Peyer's patch (tissue), 4 donors: ENCODE measurements at regions not wholly inside any gene's neighbourhood (a gene's known extent, or its start where the extent isn't known, plus 50 kb on each side); places are given as distances from the start of the nearest gene placed in this dataset.
A peak's percentile ranks its signal among the peaks of the same experiment; 100 is the strongest.

Experiments
- DNase-seq, 3 donors: peaks; one replicate each; pipeline ENCODE4 v3.0.0-alpha.2; 2017 to 2019
- H3K27ac ChIP-seq, 4 donors: fragments of 200-600 bp; sonication (generic); one replicate each; pipeline ENCODE4 v1.5.1; 2016 to 2019
- H3K27me3 ChIP-seq, 2 donors: fragments of 200-600 bp; sonication (generic); one replicate each; pipeline ENCODE4 v1.5.1; 2019
- H3K36me3 ChIP-seq, 3 donors: fragments of 200-600 bp; sonication (generic); one replicate each; pipeline ENCODE4 v1.5.1; 2016 to 2019
- H3K4me1 ChIP-seq, 4 donors: fragments of 200-600 bp; sonication (generic); one replicate each; pipeline ENCODE4 v1.5.1; 2016 to 2019
- H3K4me3 ChIP-seq, 4 donors: fragments of 200-600 bp; sonication (generic); 1 replicate in 3 of 4; 2 replicates in 1 of 4; pipeline ENCODE4 v1.5.1; 2016 to 2019; ENCODE audit warnings: mild to moderate bottlenecking in 1 of 4
- H3K9me3 ChIP-seq, 4 donors: fragments of 200-600 bp; sonication (generic); one replicate each; pipeline ENCODE4 v1.5.1; 2016 to 2019; ENCODE audit warnings: mild to moderate bottlenecking in 1 of 4
- CTCF ChIP-seq, 6 experiments: fragments of 450-650 bp in 4 of 6; fragments of 200-600 bp in 2 of 6; sonication (generic) in 1 of 6; IDR thresholded peaks; one replicate each; pipeline ENCODE4 v1.5.1; 2017 to 2019; ENCODE audit warnings: antibody characterized with exemption in 6 of 6, mild to moderate bottlenecking in 3 of 6, moderate library complexity in 1 of 6
- POLR2A ChIP-seq, 2 donors: fragments of 450-650 bp; IDR thresholded peaks; one replicate each; pipeline ENCODE4 v1.5.1; 2017; ENCODE audit warnings: antibody characterized with exemption in 2 of 2, mild to moderate bottlenecking in 2 of 2, moderate library complexity in 2 of 2

DNA sequence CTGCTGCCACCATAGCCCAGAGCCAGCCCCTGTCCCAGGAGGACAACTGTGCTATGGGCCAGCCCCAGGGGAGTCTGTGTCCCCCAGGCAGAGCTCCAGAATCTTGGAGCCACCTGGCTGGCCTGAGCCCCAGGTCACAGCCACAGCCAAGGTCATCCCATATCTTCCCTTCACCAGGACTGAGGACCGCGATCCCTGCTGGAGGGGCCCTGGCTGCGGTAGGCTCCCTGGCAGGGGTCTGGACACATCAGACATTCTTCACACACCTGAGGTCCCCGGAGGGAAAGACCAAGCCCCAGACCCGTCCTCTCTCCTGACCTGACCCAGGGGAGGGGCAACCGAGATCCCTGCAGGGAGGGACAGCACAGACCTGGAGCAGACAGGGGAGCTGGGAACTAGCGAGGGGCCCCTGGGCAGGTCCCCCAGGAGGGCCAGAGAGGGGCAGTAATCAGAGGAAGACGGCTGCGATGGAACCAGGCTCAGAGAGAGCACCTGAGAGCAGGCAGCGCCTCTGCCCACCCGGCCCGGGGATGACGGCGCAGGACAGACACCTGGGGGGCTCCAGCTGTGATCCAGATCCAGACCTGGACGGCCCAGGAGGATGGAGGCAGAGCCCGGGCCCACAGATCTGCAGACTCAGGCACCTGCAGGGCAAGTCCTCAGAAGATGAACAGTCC, 103.2 kb upstream of the EIF5 start:
- peaks cover 0 to 9% (median 0%) of the 10 kb centered on the region in 4 donors for H3K4me1 ChIP-seq
- no peaks in the 10 kb centered on the region for H3K27me3 ChIP-seq
- no peaks in the 10 kb centered on the region for H3K36me3 ChIP-seq
- no peaks in the 10 kb centered on the region for H3K9me3 ChIP-seq
- no peak overlapping the region for H3K27ac ChIP-seq
- H3K4me3 ChIP-seq = no peak overlapping the region
- DNase-seq = no peak
- TF ChIP-seq CTCF (IDR thresholded peaks at IDR 0.05) (no peak), POLR2A (IDR thresholded peaks at IDR 0.05) (no peak)

GRCh38 chr14:103231376-103232019, 102.5 kb upstream of the EIF5 start:
- TF ChIP-seq POLR2A (IDR thresholded peaks at IDR 0.05) (no peak), CTCF (IDR thresholded peaks at IDR 0.05) (no peak)
- no peak overlapping the region for H3K27ac ChIP-seq
- peaks cover 0 to 9% (median 0%) of the 10 kb centered on the region in 4 donors for H3K4me1 ChIP-seq
- H3K36me3 ChIP-seq = no peaks in the 10 kb centered on the region
- no peak overlapping the region for H3K4me3 ChIP-seq
- no peaks in the 10 kb centered on the region for H3K27me3 ChIP-seq
- DNase-seq = no peak
- H3K9me3 ChIP-seq = no peaks in the 10 kb centered on the region

- Histone ChIP-seq H3K4me1 (peaks cover 0 to 9% (median 0%) of the 10 kb centered on the region in 4 donors), H3K9me3 (no peaks in the 10 kb centered on the region), H3K4me3 (no peak overlapping the region), H3K27ac (no peak overlapping the region), H3K36me3 (no peaks in the 10 kb centered on the region), H3K27me3 (no peaks in the 10 kb centered on the region)
- TF ChIP-seq CTCF (IDR thresholded peaks at IDR 0.05) (no peak), POLR2A (IDR thresholded peaks at IDR 0.05) (no peak)
- DNase-seq = peak in 1 of 3 donors; percentile 66
Observed at GRCh38 chr14:103232031-103232808, 101.8 kb upstream of the EIF5 start.

DNA sequence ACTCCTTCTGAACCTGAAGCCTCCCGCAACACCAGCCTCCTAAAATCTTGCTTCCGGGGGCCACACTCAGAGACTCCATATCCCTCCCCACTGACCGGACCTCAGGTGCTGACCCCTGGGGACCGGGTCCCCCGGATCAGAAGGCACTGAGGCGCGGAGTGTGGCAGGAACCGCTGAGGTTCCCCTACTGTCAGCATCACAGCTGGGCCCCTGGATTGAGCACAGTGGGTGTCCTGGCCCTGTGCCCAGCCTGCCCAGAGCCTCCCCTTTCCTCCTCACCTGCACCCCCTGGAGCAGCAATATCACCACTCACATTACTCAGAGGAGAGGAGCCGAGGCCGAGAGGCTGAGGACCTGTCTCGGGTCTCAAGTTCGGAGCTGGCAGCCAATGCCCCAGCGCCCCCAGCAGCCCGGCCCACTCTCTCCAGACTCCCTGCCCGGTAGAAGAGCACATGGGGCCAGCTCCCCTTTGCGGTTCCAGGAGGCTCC, 101.2 kb upstream of the EIF5 start:
- no peak overlapping the region for H3K4me3 ChIP-seq
- H3K27me3 ChIP-seq = no peaks in the 10 kb centered on the region

More for the DNA sequence above, 101.2 kb upstream of the EIF5 start:
- Histone ChIP-seq H3K4me1 (peaks cover 0 to 9% (median 0%) of the 10 kb centered on the region in 4 donors), H3K27ac (no peak overlapping the region), H3K9me3 (no peaks in the 10 kb centered on the region), H3K36me3 (no peaks in the 10 kb centered on the region)
- TF ChIP-seq POLR2A (IDR thresholded peaks at IDR 0.05) (no peak), CTCF (IDR thresholded peaks at IDR 0.05) (no peak)
- no peak for DNase-seq
